HCT116 (cell line): ENCODE measurements at regions not wholly inside any gene's neighbourhood (a gene's known extent, or its start where the extent isn't known, plus 50 kb on each side); places are given as distances from the start of the nearest gene placed in this dataset.

Experiments
- ATAC-seq: fragments of 200-7000 bp; cut with Tn5 transposase; 2 replicates; pipeline ENCODE4 v1.9.1; 2020; ENCODE audit warnings: mild to moderate bottlenecking, moderate library complexity
- BruUV-seq: library from RNA; stranded (reverse); fragments of 400-500 nt; replicated peaks from 2 replicates; lab custom pipeline; 2021; lab: Mats Ljungman, UMichigan
- CTCF ChIA-PET: fragments of 300-600 bp; sonication (Branson Sonifier 250); formaldehyde crosslinking; loops from one replicate; lab custom pipeline; 2021; ENCODE audit warnings: antibody characterized with exemption; lab: Charles Lee
- POLR2A ChIA-PET: fragments of 300-600, 350-600 bp; sonication (Branson Sonifier 250); formaldehyde crosslinking; loops from one replicate; lab custom pipeline; 2021; ENCODE audit warnings: antibody characterized with exemption; lab: Charles Lee
- RAD21 ChIA-PET, 2 experiments: fragments of 300-600 bp; sonication (Branson Sonifier 250); formaldehyde crosslinking; loops; one replicate each; lab custom pipeline; 2023; ENCODE audit warnings: low total read pairs in 2 of 2; ENCODE audit not compliant: uncharacterized antibody in 2 of 2, unreplicated experiment in 2 of 2, low non-redundant PET in 1 of 2; lab: Charles Lee
- DNase-seq: peaks from one replicate; pipeline ENCODE4 v3.0.0-alpha.2; 2010; ENCODE audit warnings: low read depth, low spot score
- H2AFZ ChIP-seq: fragments of 200-600 bp; shearing (Covaris generic), sonication (generic); 2 replicates; pipeline ENCODE4 v1.6.1; 2017; ENCODE audit warnings: low read depth, mixed run types, mixed read lengths, antibody characterized with exemption, low read length; ENCODE audit not compliant: poor library complexity, severe bottlenecking
- H3K27ac ChIP-seq: 2 replicates; pipeline ENCODE4 v1.5.1; 2012; ENCODE audit warnings: low read depth, low read length
- H3K27me3 ChIP-seq: fragments of 200-600 bp; sonication (generic); 2 replicates; pipeline ENCODE4 v1.6.1; 2016; ENCODE audit warnings: mixed run types, low read length, mixed read lengths; ENCODE audit not compliant: insufficient read depth
- H3K36me3 ChIP-seq, 2 experiments: fragments of 200-500 bp in 1 of 2; fragments of 200-600 bp in 1 of 2; sonication (Bioruptor generic) in 1 of 2; sonication (generic) in 1 of 2; 2 replicates each; pipeline versions ENCODE4 v1.5.1 to v1.6.1; 2014 to 2016; ENCODE audit warnings: low read length in 2 of 2, inconsistent platforms in 1 of 2, mixed read lengths in 1 of 2, mixed run types in 1 of 2; ENCODE audit not compliant: insufficient read depth in 2 of 2, control insufficient read depth in 1 of 2
- H3K4me1 ChIP-seq, 2 experiments: fragments of 200-600 bp in 1 of 2; sonication (generic) in 1 of 2; 2 replicates each; pipeline versions ENCODE4 v1.5.1 to v1.6.1; 2012 to 2017; ENCODE audit warnings: low read length in 2 of 2, inconsistent platforms in 1 of 2, mild to moderate bottlenecking in 1 of 2, mixed read lengths in 1 of 2, mixed run types in 1 of 2, moderate library complexity in 1 of 2; ENCODE audit not compliant: insufficient read depth in 2 of 2, control insufficient read depth in 1 of 2
- H3K4me2 ChIP-seq: fragments of 200-600 bp; sonication (generic); 2 replicates; pipeline ENCODE4 v1.6.1; 2017; ENCODE audit warnings: mixed run types, low read length, mixed read lengths
- H3K4me3 ChIP-seq, 2 experiments: fragments of 200-600 bp in 1 of 2; sonication (generic) in 1 of 2; replicated peaks in 1 of 2; 2 replicates each; pipeline ENCODE4 v1.5.1; 2011 to 2016; ENCODE audit warnings: low read length in 2 of 2, control low read depth in 1 of 2, low read depth in 1 of 2, mild to moderate bottlenecking in 1 of 2, mixed read lengths in 1 of 2, mixed run types in 1 of 2
- H3K79me2 ChIP-seq: fragments of 200-600 bp; sonication (generic); 2 replicates; pipeline ENCODE4 v1.6.1; 2017; ENCODE audit warnings: mild to moderate bottlenecking, mixed run types, low read length, moderate library complexity, mixed read lengths; ENCODE audit not compliant: insufficient read depth
- H3K9ac ChIP-seq: fragments of 200-600 bp; sonication (generic); 2 replicates; pipeline ENCODE4 v1.6.1; 2016; ENCODE audit warnings: low read length, mixed read lengths
- H3K9me2 ChIP-seq: fragments of 200-600 bp; sonication (generic), shearing (Covaris generic); 2 replicates; pipeline ENCODE4 v1.6.1; 2017; ENCODE audit warnings: mixed run types, mild to moderate bottlenecking, moderate library complexity; ENCODE audit not compliant: insufficient read depth
- H3K9me3 ChIP-seq, 2 experiments: fragments of 200-500 bp in 1 of 2; fragments of 200-600 bp in 1 of 2; sonication (Bioruptor generic) in 1 of 2; sonication (generic) in 1 of 2; 2 replicates each; pipeline ENCODE4 v1.6.1; 2014 to 2017; ENCODE audit warnings: low read length in 2 of 2, mixed read lengths in 2 of 2, inconsistent platforms in 1 of 2, low read depth in 1 of 2, mild to moderate bottlenecking in 1 of 2, mixed run types in 1 of 2, moderate library complexity in 1 of 2; ENCODE audit not compliant: control insufficient read depth in 1 of 2, insufficient read depth in 1 of 2
- H4K20me1 ChIP-seq: fragments of 200-600 bp; sonication (generic), shearing (Covaris generic); 2 replicates; pipeline ENCODE4 v1.6.1; 2017; ENCODE audit warnings: mixed run types, mild to moderate bottlenecking, moderate library complexity; ENCODE audit not compliant: insufficient read depth
- CBX3 ChIP-seq: IDR thresholded peaks from 2 replicates; pipeline ENCODE4 v1.6.1; 2012; ENCODE audit warnings: low read depth
- EZH2 ChIP-seq: fragments of 200-600 bp; sonication (generic); IDR thresholded peaks from 2 replicates; pipeline ENCODE4 v1.6.1; 2017; ENCODE audit warnings: antibody characterized with exemption, mixed run types
- FOSL1 ChIP-seq: IDR thresholded peaks from 2 replicates; pipeline ENCODE4 v1.6.1; 2012; ENCODE audit warnings: low read depth
- JUND ChIP-seq: IDR thresholded peaks from 2 replicates; pipeline ENCODE4 v1.6.1; 2012
- POLR2A ChIP-seq: IDR thresholded peaks from 2 replicates; pipeline ENCODE4 v1.7.0; 2011; ENCODE audit warnings: borderline replicate concordance; ENCODE audit not compliant: insufficient read depth, insufficient read length; ENCODE audit errors: extremely low read depth
- SIN3A ChIP-seq: IDR thresholded peaks from 2 replicates; pipeline ENCODE4 v1.6.1; 2012; ENCODE audit warnings: low read depth
- SP1 ChIP-seq: IDR thresholded peaks from 2 replicates; pipeline ENCODE4 v1.6.1; 2012; ENCODE audit warnings: low read depth
- SRF ChIP-seq: IDR thresholded peaks from 2 replicates; pipeline ENCODE4 v1.6.1; 2012; ENCODE audit warnings: low read depth
- ZFX ChIP-seq: fragments of 450-650 bp; IDR thresholded peaks from 2 replicates; pipeline ENCODE4 v1.6.1; 2017
- ZNF274 ChIP-seq: fragments of 200-500 bp; sonication (Bioruptor generic); IDR thresholded peaks from 2 replicates; pipeline ENCODE4 v1.6.1; 2014; ENCODE audit warnings: mild to moderate bottlenecking, low read depth, low read length, inconsistent platforms
- intact Hi-C: fragments of 100-400 bp; cut with micrococcal nuclease; formaldehyde crosslinking; loops from 2 replicates; pipeline ENCODE4 v1.10.0; 2022
- TF ChIP-seq, protein P1 (sequence below): IDR thresholded peaks from 2 replicates; pipeline ENCODE4 v1.6.1; 2011; ENCODE audit warnings: mild to moderate bottlenecking, low read length, moderate library complexity; ENCODE audit not compliant: insufficient replicate concordance; ENCODE audit errors: extremely low read depth
- TF ChIP-seq, protein P2 (sequence below): IDR thresholded peaks from 2 replicates; pipeline ENCODE4 v1.6.1; 2012

DNA sequence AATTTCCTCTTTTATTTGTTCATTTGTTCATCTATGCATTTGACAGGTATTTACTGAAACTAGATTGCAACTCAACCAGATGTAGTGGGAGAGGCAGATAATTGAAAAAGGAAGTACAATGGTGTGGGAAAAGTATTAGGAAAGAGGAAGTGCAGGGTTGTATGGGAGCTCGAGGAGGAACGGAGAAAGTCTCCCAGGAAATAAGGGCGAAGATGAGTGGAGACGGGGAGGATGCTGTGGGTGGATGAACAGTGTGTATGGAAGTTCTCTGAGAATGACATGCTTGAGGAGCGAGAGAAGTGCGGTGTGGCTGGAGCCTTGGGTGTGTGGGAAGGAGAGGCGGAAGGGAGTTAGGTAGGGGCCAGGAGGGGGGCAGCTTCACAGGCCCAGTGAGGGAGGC lies 87.5 kb upstream of the DHX15 start:
- POLR2A ChIA-PET: no interaction called here
- CTCF ChIA-PET: no interaction called here
- intact Hi-C loops: no loop called here
- RAD21 ChIA-PET: no interaction called here
- Histone ChIP-seq H3K9me3 (no peaks in the 10 kb centered on the region), H3K4me1 (no peaks in the 10 kb centered on the region), H2AFZ (no peak overlapping the region), H4K20me1 (no peaks in the 10 kb centered on the region), H3K9me2 (no peaks in the 10 kb centered on the region), H3K27me3 (no peaks in the 10 kb centered on the region; the same call in 1 of the 2 replicates), H3K27ac (no peak overlapping the region), H3K4me3 (no peak overlapping the region), H3K4me2 (no peak overlapping the region), H3K36me3 (no peaks in the 10 kb centered on the region), H3K9ac (no peak overlapping the region), H3K79me2 (no peaks in the 10 kb centered on the region)
- ATAC-seq: no peak
- no TSS peak for BruUV-seq
- TF ChIP-seq EZH2: no peak
- TF ChIP-seq SRF: no peak
- TF ChIP-seq SIN3A: no peak
- TF ChIP-seq, protein P1, sequence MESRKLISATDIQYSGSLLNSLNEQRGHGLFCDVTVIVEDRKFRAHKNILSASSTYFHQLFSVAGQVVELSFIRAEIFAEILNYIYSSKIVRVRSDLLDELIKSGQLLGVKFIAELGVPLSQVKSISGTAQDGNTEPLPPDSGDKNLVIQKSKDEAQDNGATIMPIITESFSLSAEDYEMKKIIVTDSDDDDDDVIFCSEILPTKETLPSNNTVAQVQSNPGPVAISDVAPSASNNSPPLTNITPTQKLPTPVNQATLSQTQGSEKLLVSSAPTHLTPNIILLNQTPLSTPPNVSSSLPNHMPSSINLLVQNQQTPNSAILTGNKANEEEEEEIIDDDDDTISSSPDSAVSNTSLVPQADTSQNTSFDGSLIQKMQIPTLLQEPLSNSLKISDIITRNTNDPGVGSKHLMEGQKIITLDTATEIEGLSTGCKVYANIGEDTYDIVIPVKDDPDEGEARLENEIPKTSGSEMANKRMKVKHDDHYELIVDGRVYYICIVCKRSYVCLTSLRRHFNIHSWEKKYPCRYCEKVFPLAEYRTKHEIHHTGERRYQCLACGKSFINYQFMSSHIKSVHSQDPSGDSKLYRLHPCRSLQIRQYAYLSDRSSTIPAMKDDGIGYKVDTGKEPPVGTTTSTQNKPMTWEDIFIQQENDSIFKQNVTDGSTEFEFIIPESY: no peak
- no peak for TF ChIP-seq FOSL1
- no peak for TF ChIP-seq CBX3
- no peak for TF ChIP-seq ZFX
- no peak for TF ChIP-seq ZNF274
- no peak for TF ChIP-seq SP1
- TF ChIP-seq POLR2A: no peak
- TF ChIP-seq, protein P2, sequence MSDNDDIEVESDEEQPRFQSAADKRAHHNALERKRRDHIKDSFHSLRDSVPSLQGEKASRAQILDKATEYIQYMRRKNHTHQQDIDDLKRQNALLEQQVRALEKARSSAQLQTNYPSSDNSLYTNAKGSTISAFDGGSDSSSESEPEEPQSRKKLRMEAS: no peak
- TF ChIP-seq JUND: no peak
- no peak for DNase-seq
